ENCODE measurements at regions not wholly inside any gene's neighbourhood (a gene's known extent, or its start where the extent isn't known, plus 50 kb on each side); places are given as distances from the start of the nearest gene placed in this dataset.

DNA sequence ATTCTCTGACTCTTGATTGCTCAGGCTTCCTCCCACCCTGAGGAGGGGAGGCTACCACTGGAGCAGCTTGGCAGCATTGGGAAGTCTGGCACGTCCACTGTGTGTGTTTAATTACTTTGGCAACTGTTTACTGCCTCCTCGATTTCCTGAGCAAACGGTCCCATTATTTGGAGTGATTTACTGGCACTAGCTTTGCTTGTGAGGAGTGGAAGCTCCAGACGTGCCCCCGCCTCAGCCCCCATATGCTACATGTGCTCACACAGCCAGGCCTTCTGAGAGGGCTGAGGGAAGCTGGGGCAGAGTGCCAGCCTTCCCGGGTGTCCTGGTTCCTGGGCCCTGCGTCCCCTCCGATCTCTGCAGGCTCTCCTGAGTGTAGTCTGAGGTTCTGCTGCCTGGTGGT, 306.2 kb downstream of the PTPRU start:
- peaks cover 46% of the 10 kb centered on the region for H3K27me3 Mint-ChIP-seq (ENCODE audit: low read depth, unreplicated experiment)
- H3K4me1 Mint-ChIP-seq (ENCODE audit: low read depth, unreplicated experiment): no peaks in the 10 kb centered on the region
- Histone ChIP-seq H3K27ac (ENCODE audit: low read depth, low read length) (no peak overlapping the region), H3K4me1 (ENCODE audit: insufficient read depth, low read length) (no peaks in the 10 kb centered on the region), H4K20me1 (ENCODE audit: insufficient read depth, low read length) (no peaks in the 10 kb centered on the region), H3K4me3 (ENCODE audit: insufficient read depth, low read depth, low read length) (no peak overlapping the region), H3K27me3 (ENCODE audit: insufficient read depth, low read length) (no peaks in the 10 kb centered on the region), H3K4me2 (ENCODE audit: low read length) (no peak overlapping the region), H3K79me2 (ENCODE audit: insufficient read depth, low read length) (no peaks in the 10 kb centered on the region), H3K36me3 (ENCODE audit: insufficient read depth, low read length) (no peaks in the 10 kb centered on the region), H2AFZ (ENCODE audit: low read depth, low read length) (no peak overlapping the region), H3K9me3 (ENCODE audit: insufficient read depth, low read depth, low read length) (no peaks in the 10 kb centered on the region), H3K9ac (ENCODE audit: low read length) (no peak overlapping the region)
- no peak for FAIRE-seq
- no peaks in the 10 kb centered on the region for H3K36me3 Mint-ChIP-seq (ENCODE audit: low read depth, unreplicated experiment)
- TF ChIP-seq, protein P1, sequence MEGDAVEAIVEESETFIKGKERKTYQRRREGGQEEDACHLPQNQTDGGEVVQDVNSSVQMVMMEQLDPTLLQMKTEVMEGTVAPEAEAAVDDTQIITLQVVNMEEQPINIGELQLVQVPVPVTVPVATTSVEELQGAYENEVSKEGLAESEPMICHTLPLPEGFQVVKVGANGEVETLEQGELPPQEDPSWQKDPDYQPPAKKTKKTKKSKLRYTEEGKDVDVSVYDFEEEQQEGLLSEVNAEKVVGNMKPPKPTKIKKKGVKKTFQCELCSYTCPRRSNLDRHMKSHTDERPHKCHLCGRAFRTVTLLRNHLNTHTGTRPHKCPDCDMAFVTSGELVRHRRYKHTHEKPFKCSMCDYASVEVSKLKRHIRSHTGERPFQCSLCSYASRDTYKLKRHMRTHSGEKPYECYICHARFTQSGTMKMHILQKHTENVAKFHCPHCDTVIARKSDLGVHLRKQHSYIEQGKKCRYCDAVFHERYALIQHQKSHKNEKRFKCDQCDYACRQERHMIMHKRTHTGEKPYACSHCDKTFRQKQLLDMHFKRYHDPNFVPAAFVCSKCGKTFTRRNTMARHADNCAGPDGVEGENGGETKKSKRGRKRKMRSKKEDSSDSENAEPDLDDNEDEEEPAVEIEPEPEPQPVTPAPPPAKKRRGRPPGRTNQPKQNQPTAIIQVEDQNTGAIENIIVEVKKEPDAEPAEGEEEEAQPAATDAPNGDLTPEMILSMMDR (IDR thresholded peaks at IDR 0.05; ENCODE audit: insufficient read depth, low read depth, low read length): no peak
- TF ChIP-seq EZH2 (IDR thresholded peaks at IDR 0.05; ENCODE audit: insufficient read depth, low read length): no peak
- H3K4me3 Mint-ChIP-seq (ENCODE audit: unreplicated experiment): no peak overlapping the region
- peaks cover 15% of the 10 kb centered on the region for H3K9me3 Mint-ChIP-seq (ENCODE audit: unreplicated experiment)
- no peak for DNase-seq (ENCODE audit: low read depth)
- H3K27ac Mint-ChIP-seq (ENCODE audit: unreplicated experiment): no peak overlapping the region

DNA sequence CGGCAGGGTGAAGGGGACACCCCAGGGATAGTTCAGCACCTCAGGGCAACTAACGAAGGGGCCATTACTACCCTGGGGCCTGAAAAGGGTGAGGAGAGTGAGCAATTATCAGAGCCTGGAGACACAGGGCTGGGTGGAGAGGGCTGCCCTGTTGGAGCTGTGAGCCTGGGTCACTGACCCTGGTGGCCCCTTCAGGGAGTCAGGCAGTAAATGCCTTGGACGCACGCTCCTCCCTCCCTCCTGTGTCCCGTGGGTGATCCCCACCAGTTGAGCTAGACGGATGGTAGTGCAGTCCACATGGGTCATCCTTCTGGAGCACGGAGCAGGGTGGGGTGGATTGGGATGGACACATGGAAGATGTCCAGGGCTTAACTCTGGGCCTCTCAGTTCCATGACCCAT, 305.3 kb downstream of the PTPRU start:
- H3K27ac ChIP-seq (ENCODE audit: low read depth, low read length): no peak overlapping the region
- TF ChIP-seq, protein P1 (IDR thresholded peaks at IDR 0.05; ENCODE audit: insufficient read depth, low read depth, low read length): no peak
- TF ChIP-seq EZH2 (IDR thresholded peaks at IDR 0.05; ENCODE audit: insufficient read depth, low read length): no peak
- FAIRE-seq (no peak), DNase-seq (ENCODE audit: low read depth) (no peak)
- no peak overlapping the region for H2AFZ ChIP-seq (ENCODE audit: low read depth, low read length)
- no peaks in the 10 kb centered on the region for H3K36me3 Mint-ChIP-seq (ENCODE audit: low read depth, unreplicated experiment)
- H3K36me3 ChIP-seq (ENCODE audit: insufficient read depth, low read length): no peaks in the 10 kb centered on the region
- no peak overlapping the region for H3K9ac ChIP-seq (ENCODE audit: low read length)
- peaks cover 15% of the 10 kb centered on the region for H3K9me3 Mint-ChIP-seq (ENCODE audit: unreplicated experiment)
- H3K27me3 ChIP-seq (ENCODE audit: insufficient read depth, low read length): no peaks in the 10 kb centered on the region
- H3K27me3 Mint-ChIP-seq (ENCODE audit: low read depth, unreplicated experiment): peaks cover 45% of the 10 kb centered on the region
- H3K4me2 ChIP-seq (ENCODE audit: low read length): no peak overlapping the region
- H3K4me3 ChIP-seq (ENCODE audit: insufficient read depth, low read depth, low read length): no peak overlapping the region
- H3K4me1 Mint-ChIP-seq (ENCODE audit: low read depth, unreplicated experiment): no peaks in the 10 kb centered on the region
- no peaks in the 10 kb centered on the region for H3K4me1 ChIP-seq (ENCODE audit: insufficient read depth, low read length)
- H3K4me3 Mint-ChIP-seq (ENCODE audit: unreplicated experiment): no peak overlapping the region
- no peaks in the 10 kb centered on the region for H3K9me3 ChIP-seq (ENCODE audit: insufficient read depth, low read depth, low read length)
- H3K79me2 ChIP-seq (ENCODE audit: insufficient read depth, low read length): no peaks in the 10 kb centered on the region
- H4K20me1 ChIP-seq (ENCODE audit: insufficient read depth, low read length): no peaks in the 10 kb centered on the region
- no peak overlapping the region for H3K27ac Mint-ChIP-seq (ENCODE audit: unreplicated experiment)

DNA sequence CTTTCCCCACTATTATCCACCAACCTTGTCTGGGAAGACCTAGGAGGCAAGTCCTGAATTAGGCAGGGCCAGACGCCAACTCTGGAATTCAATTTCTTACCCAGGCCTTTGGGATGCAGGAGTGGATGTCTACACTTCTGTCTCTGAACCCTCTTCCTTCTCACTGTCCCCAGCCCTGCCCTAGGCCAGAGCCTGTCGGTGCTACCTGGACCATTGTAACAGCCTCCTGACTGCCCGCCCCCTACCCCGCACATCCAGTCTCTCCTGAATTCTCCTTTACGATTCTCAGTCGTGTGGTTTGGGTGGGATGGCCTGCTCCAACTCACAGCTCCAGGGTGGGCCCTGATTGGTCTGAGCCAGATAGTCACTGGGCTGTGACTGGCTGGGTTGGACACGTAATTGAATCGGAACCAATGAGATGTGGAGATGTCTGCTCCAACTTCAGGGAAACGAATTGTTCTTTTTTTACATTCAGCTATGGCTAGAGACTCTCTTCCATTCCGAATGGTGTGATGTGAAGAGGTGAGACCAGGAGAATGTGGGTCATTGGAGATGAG, 304.6 kb downstream of the PTPRU start:
- no peak for TF ChIP-seq EZH2 (IDR thresholded peaks at IDR 0.05; ENCODE audit: insufficient read depth, low read length)
- TF ChIP-seq, protein P1 (IDR thresholded peaks at IDR 0.05; ENCODE audit: insufficient read depth, low read depth, low read length): no peak
- Histone ChIP-seq H3K9me3 (ENCODE audit: insufficient read depth, low read depth, low read length) (no peaks in the 10 kb centered on the region), H4K20me1 (ENCODE audit: insufficient read depth, low read length) (no peaks in the 10 kb centered on the region), H3K4me2 (ENCODE audit: low read length) (no peak overlapping the region), H3K27ac (ENCODE audit: low read depth, low read length) (no peak overlapping the region), H3K27me3 (ENCODE audit: insufficient read depth, low read length) (no peaks in the 10 kb centered on the region), H3K79me2 (ENCODE audit: insufficient read depth, low read length) (no peaks in the 10 kb centered on the region), H3K36me3 (ENCODE audit: insufficient read depth, low read length) (no peaks in the 10 kb centered on the region), H2AFZ (ENCODE audit: low read depth, low read length) (no peak overlapping the region), H3K4me1 (ENCODE audit: insufficient read depth, low read length) (no peaks in the 10 kb centered on the region), H3K4me3 (ENCODE audit: insufficient read depth, low read depth, low read length) (no peak overlapping the region), H3K9ac (ENCODE audit: low read length) (no peak overlapping the region)
- no peaks in the 10 kb centered on the region for H3K36me3 Mint-ChIP-seq (ENCODE audit: low read depth, unreplicated experiment)
- H3K27ac Mint-ChIP-seq (ENCODE audit: unreplicated experiment): no peak overlapping the region
- peaks cover 45% of the 10 kb centered on the region for H3K27me3 Mint-ChIP-seq (ENCODE audit: low read depth, unreplicated experiment)
- no peak for DNase-seq (ENCODE audit: low read depth)
- H3K4me1 Mint-ChIP-seq (ENCODE audit: low read depth, unreplicated experiment): no peaks in the 10 kb centered on the region
- H3K9me3 Mint-ChIP-seq (ENCODE audit: unreplicated experiment): peaks cover 15% of the 10 kb centered on the region
- no peak overlapping the region for H3K4me3 Mint-ChIP-seq (ENCODE audit: unreplicated experiment)
- FAIRE-seq: no peak
